ENCODE measurements at regions not wholly inside any gene's neighbourhood (a gene's known extent, or its start where the extent isn't known, plus 50 kb on each side); places are given as distances from the start of the nearest gene placed in this dataset.
"Not testable (repeated sequence)": the region's sequence is repeated elsewhere in the genome, so short reads cannot be mapped to it uniquely, and the experiment has no call there.

- H3K4me1 ChIP-seq, result no peaks in the 10 kb centered on the region
- H3K9me3 ChIP-seq, result no peaks in the 10 kb centered on the region
- intact Hi-C loops (cut with DNase I; ENCODE audit: low total_unique reads), result no loop called here
- TF ChIP-seq POLR2AphosphoS5 (IDR thresholded peaks at IDR 0.05) (no peak), CTCF (IDR thresholded peaks at IDR 0.05) (no peak), POLR2A (IDR thresholded peaks at IDR 0.05) (no peak)
- no peaks in the 10 kb centered on the region for H3K36me3 ChIP-seq
- no peaks in the 10 kb centered on the region for H3K27me3 ChIP-seq
- no peak overlapping the region for H3K27ac ChIP-seq
- no peak overlapping the region for H3K4me3 ChIP-seq
- no peak for DNase-seq (ENCODE audit: low spot score in 2 of 2)
Measured at GRCh38 chr9:97160255-97160654, 121.3 kb upstream of the CTSV start.

- H3K36me3 ChIP-seq; H3K27me3 ChIP-seq; H3K9me3 ChIP-seq; intact Hi-C loops (cut with DNase I; ENCODE audit: low total_unique reads); H3K4me1 ChIP-seq; H3K27ac ChIP-seq; H3K4me3 ChIP-seq; DNase-seq (ENCODE audit: low spot score in 2 of 2): not testable (repeated sequence)
Measured at GRCh38 chr9:97158722-97159121, 119.8 kb upstream of the CTSV start.

- H3K4me3 ChIP-seq; H3K27me3 ChIP-seq; H3K36me3 ChIP-seq; intact Hi-C loops (cut with DNase I; ENCODE audit: low total_unique reads); DNase-seq (ENCODE audit: low spot score in 2 of 2); H3K27ac ChIP-seq; H3K4me1 ChIP-seq; H3K9me3 ChIP-seq: not testable (repeated sequence)
Measured at GRCh38 chr9:97155441-97155840, 116.5 kb upstream of the CTSV start.

- no peaks in the 10 kb centered on the region for H3K4me1 ChIP-seq
- intact Hi-C loops (cut with DNase I; ENCODE audit: low total_unique reads), result no loop called here
- no peaks in the 10 kb centered on the region for H3K36me3 ChIP-seq
- H3K27me3 ChIP-seq, result no peaks in the 10 kb centered on the region
- H3K27ac ChIP-seq, result no peak overlapping the region
- no peak overlapping the region for H3K4me3 ChIP-seq
- no peak for DNase-seq (ENCODE audit: low spot score in 2 of 2)
- TF ChIP-seq POLR2A (IDR thresholded peaks at IDR 0.05) (no peak), CTCF (IDR thresholded peaks at IDR 0.05) (no peak), POLR2AphosphoS5 (IDR thresholded peaks at IDR 0.05) (no peak)
- no peaks in the 10 kb centered on the region for H3K9me3 ChIP-seq
Measured at GRCh38 chr9:97153967-97154366, 115.0 kb upstream of the CTSV start.

- H3K27ac ChIP-seq; H3K9me3 ChIP-seq; H3K4me1 ChIP-seq; H3K4me3 ChIP-seq; DNase-seq (ENCODE audit: low spot score in 2 of 2); H3K27me3 ChIP-seq; H3K36me3 ChIP-seq; intact Hi-C loops (cut with DNase I; ENCODE audit: low total_unique reads): not testable (repeated sequence)
Measured at GRCh38 chr9:97153160-97153559, 114.2 kb upstream of the CTSV start.

GRCh38 chr9:97150471-97150870, 111.5 kb upstream of the CTSV start:
- intact Hi-C loops (cut with DNase I; ENCODE audit: low total_unique reads); DNase-seq (ENCODE audit: low spot score in 2 of 2); H3K27me3 ChIP-seq; H3K9me3 ChIP-seq; H3K4me1 ChIP-seq; H3K27ac ChIP-seq; H3K36me3 ChIP-seq; H3K4me3 ChIP-seq: not testable (repeated sequence)

- H3K4me3 ChIP-seq; H3K27ac ChIP-seq; H3K4me1 ChIP-seq; H3K27me3 ChIP-seq; intact Hi-C loops (cut with DNase I; ENCODE audit: low total_unique reads); H3K36me3 ChIP-seq; H3K9me3 ChIP-seq; DNase-seq (ENCODE audit: low spot score in 2 of 2): not testable (repeated sequence)
Measured at GRCh38 chr9:97148428-97148827, 109.5 kb upstream of the CTSV start.

- H3K27me3 ChIP-seq; DNase-seq (ENCODE audit: low spot score in 2 of 2); H3K9me3 ChIP-seq; H3K4me3 ChIP-seq; intact Hi-C loops (cut with DNase I; ENCODE audit: low total_unique reads); H3K27ac ChIP-seq; H3K36me3 ChIP-seq; H3K4me1 ChIP-seq: not testable (repeated sequence)
Measured at GRCh38 chr9:97145680-97146079, 106.7 kb upstream of the CTSV start.
